AG20443 (cell line): ENCODE measurements at regions not wholly inside any gene's neighbourhood (a gene's known extent, or its start where the extent isn't known, plus 50 kb on each side); places are given as distances from the start of the nearest gene placed in this dataset.
A peak's percentile ranks its signal among the peaks of the same experiment; 100 is the strongest.

Experiments used
- DNase-seq: peaks from one replicate; pipeline ENCODE4 v3.0.0; 2012; ENCODE audit warnings: low spot score, mixed read lengths

GRCh38 chr7:130996205-130996832 is 262.3 kb upstream of the KLF14 start:
- DNase-seq: no peak

DNA sequence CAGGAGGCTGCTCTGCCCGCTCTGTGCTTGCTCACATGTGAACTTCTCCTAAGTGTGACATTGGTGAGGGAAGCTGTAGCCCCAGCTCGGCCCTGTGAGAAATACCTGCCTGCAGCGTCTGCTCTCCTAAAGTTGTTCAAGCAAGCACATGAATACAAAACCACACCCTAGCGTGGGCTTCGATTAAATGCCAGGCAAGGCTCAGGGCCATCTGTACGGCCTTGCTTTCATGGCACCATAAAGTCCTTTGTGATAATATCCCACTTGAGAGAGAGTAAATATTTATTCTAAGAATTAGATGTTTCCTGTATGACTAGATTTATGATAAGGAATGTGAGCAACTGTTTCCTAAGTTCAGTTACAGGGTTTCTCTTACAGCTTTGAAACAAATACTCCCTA is 262.8 kb upstream of the KLF14 start:
- DNase-seq: no peak

DNA sequence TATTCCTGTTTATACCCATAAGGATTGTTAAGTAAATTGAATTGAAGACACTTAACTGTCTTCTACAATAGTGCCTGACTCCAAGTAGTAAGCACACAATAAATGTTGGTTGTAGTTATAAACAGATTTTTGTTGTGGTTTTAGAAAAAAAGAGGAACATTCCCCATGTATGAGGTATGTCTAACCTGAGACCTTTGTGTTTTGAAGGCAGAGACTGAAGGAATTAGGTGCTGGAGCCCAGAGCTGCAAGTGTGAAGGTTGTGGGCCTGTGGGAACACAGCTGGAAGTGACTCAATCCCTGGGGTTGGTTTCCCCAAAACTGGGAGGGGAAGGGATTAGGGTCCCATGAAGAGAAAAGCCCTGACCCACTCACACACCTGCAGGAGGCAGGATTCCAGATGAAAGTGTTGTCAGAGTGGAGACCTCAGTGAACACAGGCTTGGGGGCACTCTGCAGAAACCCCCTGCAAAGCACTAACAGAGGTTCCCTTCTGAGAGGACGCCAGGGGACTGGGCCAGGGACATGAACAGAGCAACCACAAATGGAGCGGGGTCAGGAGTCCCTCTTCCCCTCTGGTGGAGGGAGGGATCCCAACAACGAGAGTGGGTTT is 265.1 kb upstream of the KLF14 start:
- no peak for DNase-seq

DNA sequence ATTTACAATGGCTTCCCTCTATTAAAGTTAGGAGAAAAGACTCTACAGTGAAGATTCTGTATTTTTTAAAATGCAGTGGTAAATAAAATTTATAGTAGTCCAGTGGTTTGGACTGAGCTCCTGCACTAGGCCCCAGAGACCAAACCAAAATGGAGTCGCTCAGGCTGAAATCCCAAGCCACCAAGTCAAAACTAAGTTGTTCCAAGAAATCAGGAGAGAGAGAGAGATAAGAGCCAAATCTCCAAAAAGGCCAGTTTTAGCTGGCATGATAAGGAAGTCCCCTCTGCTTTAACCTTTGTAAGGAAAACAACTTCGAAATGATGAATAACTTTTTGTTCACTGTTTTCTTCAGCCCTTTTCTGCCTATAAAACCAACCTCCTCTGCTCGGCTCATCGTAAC is 265.9 kb upstream of the KLF14 start:
- no peak for DNase-seq

DNA sequence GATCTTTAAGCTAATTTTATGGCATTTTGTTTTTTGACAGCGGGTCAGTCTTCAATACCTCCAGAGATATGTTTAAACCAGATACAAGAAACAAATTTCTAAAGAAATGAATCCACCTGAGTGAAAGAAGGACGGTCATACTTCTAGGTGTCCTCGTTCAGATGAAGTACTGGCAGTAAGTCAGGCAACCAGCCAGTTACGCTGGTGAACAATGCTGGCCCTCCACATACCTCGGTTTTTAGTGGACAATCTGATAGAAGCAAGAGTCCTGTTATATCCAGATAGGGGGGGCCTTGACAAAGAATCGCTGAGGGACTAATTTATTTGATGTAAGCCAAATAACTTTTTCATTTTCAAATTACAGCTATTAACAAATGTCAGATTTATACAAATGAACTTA is 266.4 kb upstream of the KLF14 start:
- no peak for DNase-seq

GRCh38 chr7:131000873-131001272 is 266.9 kb upstream of the KLF14 start:
- DNase-seq: no peak

DNA sequence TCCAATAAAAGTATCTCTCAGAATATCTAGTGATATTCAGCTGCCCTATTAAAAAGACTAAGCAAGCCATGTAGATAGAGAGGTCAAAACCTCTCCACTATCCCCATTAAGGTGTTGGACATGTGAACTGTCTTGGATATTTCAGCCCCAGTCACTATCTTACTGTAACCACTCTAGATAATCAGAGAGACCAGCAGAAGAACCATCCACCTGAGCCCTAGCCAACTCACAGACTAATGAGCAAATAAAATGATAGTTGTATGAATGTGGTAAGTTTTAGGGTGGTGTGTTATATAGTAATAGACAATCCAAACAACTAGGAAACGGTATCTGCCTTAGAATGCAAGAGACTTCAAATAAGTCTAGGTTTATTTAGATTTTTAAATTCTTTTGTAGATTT is 268.6 kb upstream of the KLF14 start:
- no peak for DNase-seq

DNA sequence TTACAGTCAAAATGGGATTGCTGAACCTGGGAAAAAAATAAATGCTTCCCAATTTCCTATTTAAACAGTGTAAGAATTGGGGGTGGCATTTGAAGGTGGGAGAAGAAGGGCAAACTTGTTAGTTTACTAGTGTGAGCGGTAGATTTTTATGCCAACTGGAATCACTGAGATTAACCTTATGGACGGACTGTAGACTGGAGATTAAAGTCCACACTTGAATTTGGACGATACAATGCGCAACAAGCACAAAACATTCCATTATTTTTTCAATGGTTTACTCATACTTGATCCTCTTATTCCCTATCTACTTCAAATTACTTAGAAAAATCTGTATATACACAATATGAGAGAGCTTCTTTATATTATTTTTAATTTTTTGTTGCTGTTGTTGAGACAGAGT is 269.6 kb upstream of the KLF14 start:
- DNase-seq: no peak

GRCh38 chr7:131004371-131004770 is 270.4 kb upstream of the KLF14 start:
- DNase-seq: no peak

DNA sequence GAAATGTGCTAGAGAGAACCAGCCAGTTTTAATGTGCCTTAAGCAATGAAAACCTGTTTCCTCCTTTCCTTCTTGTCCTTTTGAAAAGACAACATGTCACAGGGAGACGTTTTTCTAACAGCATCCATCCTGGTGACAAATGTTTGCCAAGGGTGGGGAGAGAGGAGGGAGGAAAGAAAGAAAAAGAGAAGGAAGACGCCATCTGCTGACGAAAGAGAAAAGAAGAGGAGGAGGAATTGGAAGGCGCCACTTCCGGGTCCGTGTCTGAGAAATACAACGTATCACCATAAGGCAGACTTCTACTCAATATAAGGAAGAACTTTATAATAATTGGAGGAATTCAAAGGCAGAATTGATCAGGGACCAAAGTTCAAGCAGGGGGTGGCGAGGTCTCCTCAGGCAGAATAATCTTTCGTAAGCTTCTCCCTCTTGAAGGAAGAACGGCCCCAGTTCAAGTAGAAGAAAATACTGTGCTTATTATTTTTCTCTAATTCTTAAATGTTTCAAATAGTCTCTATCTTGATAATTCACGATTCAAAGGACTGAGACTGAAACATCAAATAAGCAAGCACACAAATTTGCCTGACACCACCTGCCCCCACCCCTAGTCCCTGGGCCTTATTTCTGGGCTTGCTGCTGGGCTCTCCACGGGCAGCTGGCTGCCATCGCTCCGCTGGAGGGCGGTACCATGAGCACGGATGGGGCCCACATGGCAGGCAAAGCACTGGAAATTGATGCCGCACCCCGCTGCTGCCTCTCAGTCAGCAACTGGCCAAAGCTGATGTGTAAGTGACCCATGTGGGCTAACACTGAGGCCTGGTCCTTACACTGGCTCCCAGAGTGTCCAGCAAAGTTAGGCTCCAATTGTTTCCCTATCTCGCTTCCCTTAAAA is 273.7 kb upstream of the KLF14 start:
- peak; percentile 71 for DNase-seq

DNA sequence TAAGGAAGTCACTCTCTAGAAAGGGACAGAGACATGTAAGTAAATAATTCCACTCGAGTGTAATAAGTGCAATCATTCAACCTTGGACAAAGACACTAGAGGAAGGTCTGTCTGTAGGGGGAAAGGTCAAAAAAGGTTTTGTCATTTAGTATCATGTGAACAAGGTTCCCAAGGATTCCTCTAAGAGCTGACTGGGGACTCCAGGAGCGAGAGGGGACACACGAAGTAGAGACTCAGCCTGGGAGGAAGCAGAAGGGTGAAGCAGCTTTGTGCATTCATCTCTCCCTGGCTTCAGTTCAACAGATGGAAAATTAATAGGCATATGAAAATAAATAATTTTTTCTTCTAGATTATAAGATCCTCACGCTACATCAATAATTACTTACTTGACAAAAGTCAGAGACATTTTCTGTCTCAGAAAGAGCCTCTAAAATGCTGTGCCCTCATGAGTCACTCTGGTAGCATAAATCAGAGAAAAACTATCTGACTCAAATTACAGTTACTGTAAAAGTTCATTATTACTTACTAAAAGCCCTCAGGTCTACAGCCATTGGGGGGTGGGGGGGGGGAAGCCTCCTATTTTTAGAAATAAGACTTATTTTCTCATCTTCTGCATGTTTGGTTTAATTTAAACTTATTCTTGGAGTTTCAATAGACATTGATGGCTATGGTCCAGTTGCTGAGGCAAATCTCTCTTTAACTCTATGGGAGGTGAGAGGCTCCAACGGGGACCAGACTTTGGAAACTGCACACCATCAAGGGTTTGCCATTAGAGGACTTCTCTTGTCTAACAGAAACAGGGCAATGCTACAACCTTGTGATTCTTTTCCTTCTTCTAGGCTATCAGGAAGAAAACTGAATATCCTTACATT is 275.1 kb upstream of the KLF14 start:
- peak; percentile 29 for DNase-seq

DNA sequence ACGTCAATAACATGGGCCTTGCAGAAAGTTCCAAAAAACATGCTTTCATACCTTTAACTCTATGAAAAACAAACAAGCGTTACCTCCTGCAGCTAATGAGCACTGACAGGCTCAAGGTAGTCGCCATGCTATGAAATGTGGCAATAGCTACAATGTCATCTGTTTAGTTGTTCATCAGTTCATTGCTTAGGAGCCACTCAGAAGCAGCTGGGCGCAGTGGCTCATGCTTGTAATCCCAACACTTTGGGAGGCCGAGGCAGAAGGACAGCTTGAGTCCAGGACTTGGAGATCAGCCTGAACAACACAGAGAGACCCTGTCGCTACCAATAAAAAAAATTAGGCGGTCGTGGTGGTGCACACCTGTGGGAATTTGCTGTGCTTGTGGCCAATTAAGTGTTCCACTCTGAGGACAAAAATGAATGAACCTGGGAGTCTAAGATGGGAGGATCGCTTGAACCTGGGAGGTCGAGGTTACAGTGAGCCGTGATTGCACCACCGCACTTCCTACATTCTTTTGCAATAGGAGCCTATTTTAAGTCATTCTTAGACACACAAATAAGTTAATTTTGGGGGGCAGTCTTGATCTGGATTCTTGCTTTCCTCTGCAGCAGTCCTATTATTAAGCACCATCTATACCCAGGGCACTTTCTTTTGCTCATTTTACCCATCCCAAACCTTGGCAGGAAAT is 276.2 kb upstream of the KLF14 start:
- DNase-seq: no peak

DNA sequence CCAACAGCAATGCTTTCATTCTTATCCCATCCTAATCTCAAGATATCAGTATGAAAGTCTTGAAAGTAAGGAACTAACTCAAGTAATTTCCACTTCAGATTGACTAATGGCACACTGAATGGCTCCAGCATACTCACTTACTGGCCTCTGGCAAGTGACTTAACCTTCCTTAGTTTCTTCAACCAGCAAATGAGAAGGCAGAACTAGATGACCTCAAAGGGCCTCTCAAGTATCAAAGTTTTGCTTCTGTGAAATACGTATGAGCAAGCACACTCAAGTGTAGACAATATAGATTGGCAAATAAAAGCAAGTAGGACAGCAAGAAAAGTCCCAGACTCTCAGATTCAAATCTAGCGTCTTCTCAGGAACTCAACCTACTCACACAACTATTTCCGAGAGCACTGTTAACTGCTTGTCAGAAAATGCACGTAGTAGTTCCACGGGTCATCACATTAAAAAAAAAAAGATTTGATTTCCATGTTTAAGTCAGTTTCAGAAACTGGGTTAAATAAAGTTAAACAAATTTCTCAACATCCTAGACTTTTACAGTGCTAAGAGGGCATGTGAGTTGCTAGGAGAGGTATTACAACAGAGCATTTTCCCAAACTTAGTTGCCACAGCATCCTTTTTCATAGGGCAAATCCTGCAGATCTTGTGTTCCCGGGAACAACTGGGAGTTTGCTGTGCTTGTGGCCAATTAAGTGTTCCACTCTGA is 276.9 kb upstream of the KLF14 start:
- peak; percentile 43 for DNase-seq

- no peak for DNase-seq
Measured at GRCh38 chr7:131011432-131011742, 277.4 kb upstream of the KLF14 start.

DNA sequence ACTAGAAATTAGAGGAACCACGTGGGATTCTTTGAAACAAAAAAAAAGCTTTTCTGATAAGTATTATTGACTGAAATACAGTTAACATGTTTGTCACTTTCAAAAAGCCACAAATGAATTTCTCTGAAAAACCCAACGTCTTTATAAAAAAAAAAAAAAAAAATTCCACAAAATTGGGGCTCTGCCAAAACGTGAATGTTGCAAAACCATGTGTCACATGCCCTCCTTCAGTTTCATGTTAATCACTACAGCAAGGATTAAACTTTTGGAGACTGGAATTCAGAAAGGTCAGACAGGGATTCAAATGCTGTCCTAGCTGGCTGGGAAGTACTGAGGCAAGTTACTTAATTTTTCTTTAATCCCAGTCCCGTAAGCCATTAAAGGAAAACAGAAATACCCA is 278.0 kb upstream of the KLF14 start:
- peak; percentile 83 for DNase-seq

DNA sequence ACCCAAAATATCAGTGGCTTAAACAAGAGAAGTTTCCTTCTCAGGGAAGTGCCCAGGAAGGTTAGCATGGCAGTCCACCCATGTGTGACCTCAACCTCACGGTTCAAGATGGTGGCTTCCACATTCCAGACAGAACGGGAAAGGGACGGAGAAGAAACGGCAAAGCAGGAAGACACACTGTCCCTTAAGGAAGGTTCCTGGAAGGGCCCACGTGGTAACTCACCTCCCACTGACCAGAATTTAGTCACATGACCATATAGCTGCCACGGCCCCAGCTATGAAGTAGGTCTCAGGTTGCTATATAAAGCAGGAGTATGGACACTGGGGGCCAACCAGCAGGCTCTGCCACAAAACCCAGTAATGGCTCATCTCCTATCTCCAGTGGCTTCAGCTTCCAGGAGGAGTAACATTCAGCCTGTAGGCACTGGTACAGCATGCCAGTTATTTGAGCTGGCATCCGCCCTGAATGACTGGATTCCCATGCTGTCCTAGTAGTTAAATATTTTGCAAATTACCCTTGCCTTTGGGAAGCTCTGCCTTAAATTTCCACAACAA is 278.5 kb upstream of the KLF14 start:
- peak; percentile 64 for DNase-seq

GRCh38 chr7:131013716-131014115 is 279.7 kb upstream of the KLF14 start:
- no peak for DNase-seq

DNA sequence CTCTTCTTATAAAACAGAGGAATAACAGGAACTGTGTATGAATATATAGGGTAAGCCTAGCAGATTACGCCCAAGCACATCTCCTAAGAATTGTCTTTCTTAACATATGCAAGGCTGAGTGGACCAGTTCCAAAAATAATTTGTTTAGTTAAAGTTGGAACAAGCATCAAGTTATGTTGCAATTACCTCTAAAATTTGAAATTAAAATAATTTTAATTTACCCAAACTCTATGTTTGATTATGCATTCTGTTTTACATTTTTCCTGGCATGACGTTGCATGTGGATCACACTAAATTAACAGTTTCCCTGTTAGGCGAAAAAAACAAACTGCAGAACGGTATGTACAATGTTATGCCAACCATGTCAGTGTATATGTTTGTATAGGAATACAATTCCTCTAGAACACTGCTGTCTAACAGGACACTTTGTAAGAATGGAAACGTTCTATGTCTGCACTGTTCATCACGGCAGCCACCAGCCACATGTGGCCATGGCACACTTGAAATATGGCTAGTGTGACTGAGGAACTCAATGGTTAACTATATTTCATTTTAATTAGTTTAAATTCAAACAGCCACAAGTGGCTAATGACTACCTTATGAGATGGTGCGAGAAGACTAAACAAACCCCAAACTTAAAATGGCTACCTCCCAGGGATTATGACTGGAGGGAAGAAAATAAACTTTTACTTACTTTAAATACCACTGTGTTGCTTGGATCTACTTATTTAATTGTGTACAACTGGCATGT is 281.1 kb upstream of the KLF14 start:
- no peak for DNase-seq

DNA sequence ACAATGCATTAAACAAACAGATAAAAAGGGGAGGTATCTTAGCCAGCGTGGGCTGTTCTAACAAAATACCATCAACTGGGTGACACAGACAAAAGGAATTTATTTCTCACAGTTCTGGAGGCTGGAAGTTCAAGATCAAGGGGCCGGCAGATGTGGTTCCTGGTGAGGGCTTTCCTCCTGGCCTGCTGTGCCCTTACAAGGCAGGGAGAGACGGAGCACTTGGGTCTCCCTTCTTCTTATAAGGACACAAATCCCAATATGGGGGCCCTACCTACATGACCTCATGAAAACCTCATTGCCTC is 281.6 kb upstream of the KLF14 start:
- DNase-seq: peak; percentile 41

- no peak for DNase-seq
Measured at GRCh38 chr7:131016230-131016629, 282.2 kb upstream of the KLF14 start.
